Fibroblast of lung (primary cell): ENCODE measurements at regions not wholly inside any gene's neighbourhood (a gene's known extent, or its start where the extent isn't known, plus 50 kb on each side); places are given as distances from the start of the nearest gene placed in this dataset.
A peak's percentile ranks its signal among the peaks of the same experiment; 100 is the strongest.

ENCODE experiments used
- DNase-seq, 2 donors: peaks; one replicate each; pipeline versions ENCODE4 v3.0.0 to v3.0.0-alpha.2; 2010; ENCODE audit warnings: low read depth in 2 of 2
- H2AFZ ChIP-seq: 2 replicates; pipeline ENCODE4 v1.5.1; 2012; ENCODE audit warnings: low read length, control low read depth, inconsistent platforms
- H3K27ac ChIP-seq: 2 replicates; pipeline ENCODE4 v1.5.1; 2011; ENCODE audit warnings: low read length, control low read depth; ENCODE audit not compliant: insufficient read depth
- H3K27me3 ChIP-seq: 2 replicates; pipeline ENCODE4 v1.5.1; 2011; ENCODE audit warnings: mild to moderate bottlenecking, low read length; ENCODE audit not compliant: control insufficient read depth, insufficient read depth
- H3K36me3 ChIP-seq: 2 replicates; pipeline ENCODE4 v1.5.1; 2011; ENCODE audit warnings: low read length; ENCODE audit not compliant: control insufficient read depth, insufficient read depth
- H3K4me1 ChIP-seq: 2 replicates; pipeline ENCODE4 v1.5.1; 2011; ENCODE audit warnings: low read length; ENCODE audit not compliant: control insufficient read depth, insufficient read depth; ENCODE audit errors: extremely low read depth
- H3K4me2 ChIP-seq: 2 replicates; pipeline ENCODE4 v1.5.1; 2011; ENCODE audit warnings: low read length, control low read depth; ENCODE audit not compliant: insufficient read depth; ENCODE audit errors: extremely low read depth
- H3K4me3 ChIP-seq, 4 experiments: fragments of 200-600 bp in 1 of 4; sonication (generic) in 1 of 4; replicated peaks in 1 of 4; 2 replicates each; pipeline ENCODE4 v1.5.1; 2011 to 2016; ENCODE audit warnings: low read length in 4 of 4, low read depth in 3 of 4, mild to moderate bottlenecking in 3 of 4, control low read depth in 2 of 4, inconsistent platforms in 1 of 4, mixed read lengths in 1 of 4; ENCODE audit not compliant: insufficient read depth in 1 of 4; ENCODE audit errors: control extremely low read depth in 1 of 4
- H3K79me2 ChIP-seq: 2 replicates; pipeline ENCODE4 v1.5.1; 2012; ENCODE audit warnings: mild to moderate bottlenecking, low read length, inconsistent platforms; ENCODE audit not compliant: control insufficient read depth, insufficient read depth
- H3K9ac ChIP-seq: 2 replicates; pipeline ENCODE4 v1.5.1; 2011; ENCODE audit warnings: mild to moderate bottlenecking, low read length, control low read depth; ENCODE audit not compliant: insufficient read depth
- H3K9me3 ChIP-seq: 2 replicates; pipeline ENCODE4 v1.5.1; 2012; ENCODE audit warnings: low read depth, low read length; ENCODE audit not compliant: control insufficient read depth, insufficient read depth
- H4K20me1 ChIP-seq: 2 replicates; pipeline ENCODE4 v1.5.1; 2011; ENCODE audit warnings: low read length; ENCODE audit not compliant: control insufficient read depth, insufficient read depth; ENCODE audit errors: extremely low read depth
- CTCF ChIP-seq, 2 donors: IDR thresholded peaks in 1 of 2; conservative IDR thresholded peaks in 1 of 2; 1 replicate in 1 of 2; 2 replicates in 1 of 2; pipeline ENCODE4 v1.5.1; 2011 to 2012; ENCODE audit warnings: low read length in 2 of 2, control low read depth in 1 of 2, inconsistent platforms in 1 of 2, low read depth in 1 of 2, mild to moderate bottlenecking in 1 of 2
- EZH2 ChIP-seq: IDR thresholded peaks from 2 replicates; pipeline ENCODE4 v1.5.1; 2012; ENCODE audit warnings: low read length, control low read depth, mild to moderate bottlenecking; ENCODE audit errors: missing control alignments

GRCh38 chr13:110000534-110001345, 214.4 kb upstream of the IRS2 start:
- no peak overlapping the region for H3K27ac ChIP-seq
- no peak overlapping the region for H3K4me3 ChIP-seq
- no peaks in the 10 kb centered on the region for H3K9me3 ChIP-seq
- H3K27me3 ChIP-seq: no peaks in the 10 kb centered on the region
- H2AFZ ChIP-seq: no peak overlapping the region
- TF ChIP-seq EZH2: no peak
- no peak for TF ChIP-seq CTCF (conservative IDR thresholded peaks at IDR 0.05 in 1 of 2, IDR thresholded peaks at IDR 0.05 in 1 of 2; ENCODE audit: low read depth in 1 of 2, low read length in 2 of 2)
- H3K79me2 ChIP-seq: no peaks in the 10 kb centered on the region
- H3K36me3 ChIP-seq: no peaks in the 10 kb centered on the region
- no peaks in the 10 kb centered on the region for H4K20me1 ChIP-seq
- peak in 1 of 2 donors; percentile 35 for DNase-seq
- H3K4me2 ChIP-seq: no peak overlapping the region
- H3K9ac ChIP-seq: no peak overlapping the region
- peaks cover 7% of the 10 kb centered on the region for H3K4me1 ChIP-seq

- no peaks in the 10 kb centered on the region for H4K20me1 ChIP-seq
- no peaks in the 10 kb centered on the region for H3K79me2 ChIP-seq
- no peaks in the 10 kb centered on the region for H3K27me3 ChIP-seq
- DNase-seq: no peak
- H3K4me1 ChIP-seq: peaks cover 7% of the 10 kb centered on the region
- H2AFZ ChIP-seq: no peak overlapping the region
- H3K27ac ChIP-seq: no peak overlapping the region
- no peak overlapping the region for H3K4me3 ChIP-seq
- TF ChIP-seq CTCF (conservative IDR thresholded peaks at IDR 0.05 in 1 of 2, IDR thresholded peaks at IDR 0.05 in 1 of 2; ENCODE audit: low read depth in 1 of 2, low read length in 2 of 2) (no peak), EZH2 (no peak)
- H3K36me3 ChIP-seq: no peaks in the 10 kb centered on the region
- no peak overlapping the region for H3K9ac ChIP-seq
- no peaks in the 10 kb centered on the region for H3K9me3 ChIP-seq
- H3K4me2 ChIP-seq: no peak overlapping the region
Observed at GRCh38 chr13:109999659-110000533, 213.5 kb upstream of the IRS2 start.
